ENCODE measurements at regions not wholly inside any gene's neighbourhood (a gene's known extent, or its start where the extent isn't known, plus 50 kb on each side); places are given as distances from the start of the nearest gene placed in this dataset.

GRCh38 chr15:98390946-98391530 is 257.3 kb upstream of the IGF1R start:
- no peaks in the 10 kb centered on the region for H3K79me2 ChIP-seq (ENCODE audit: insufficient read depth, low read length)
- H2AFZ ChIP-seq (ENCODE audit: low read depth, low read length, poor library complexity, severe bottlenecking): no peak overlapping the region
- no peak overlapping the region for H3K9ac ChIP-seq (ENCODE audit: low read length)
- no peaks in the 10 kb centered on the region for H4K20me1 ChIP-seq (ENCODE audit: insufficient read depth)
- no peaks in the 10 kb centered on the region for H3K36me3 ChIP-seq (ENCODE audit: control insufficient read depth in 1 of 2, insufficient read depth in 2 of 2, low read length in 2 of 2)
- ATAC-seq: no peak
- H3K27ac ChIP-seq (ENCODE audit: low read depth, low read length): no peak overlapping the region
- H3K27me3 ChIP-seq (ENCODE audit: insufficient read depth, low read length): peaks cover 37% of the 10 kb centered on the region; the same call in 1 of the 2 replicates
- intact Hi-C loops (cut with micrococcal nuclease): no loop called here
- no peak for DNase-seq (ENCODE audit: low read depth, low spot score)
- ChIA-PET POLR2A (no interaction called here), CTCF (no interaction called here), RAD21 (ENCODE audit: low non-redundant PET in 1 of 2, low total read pairs in 2 of 2, uncharacterized antibody in 2 of 2, unreplicated experiment in 2 of 2) (no interaction called here)
- no peaks in the 10 kb centered on the region for H3K9me3 ChIP-seq (ENCODE audit: control insufficient read depth in 1 of 2, insufficient read depth in 1 of 2, low read depth in 1 of 2, low read length in 2 of 2)
- no peaks in the 10 kb centered on the region for H3K4me1 ChIP-seq (ENCODE audit: control insufficient read depth in 1 of 2, insufficient read depth in 2 of 2, low read length in 2 of 2)
- H3K9me2 ChIP-seq (ENCODE audit: insufficient read depth): no peaks in the 10 kb centered on the region
- no TSS peak for BruUV-seq (replicated peaks)
- H3K4me3 ChIP-seq (replicated peaks in 1 of 2; ENCODE audit: low read depth in 1 of 2, low read length in 2 of 2): no peak overlapping the region
- TF ChIP-seq ATF3 (IDR thresholded peaks at IDR 0.05) (no peak), RAD21 (IDR thresholded peaks at IDR 0.05; ENCODE audit: low read depth) (no peak), ELF1 (IDR thresholded peaks at IDR 0.05; ENCODE audit: borderline replicate concordance, low read depth) (no peak), EGR1 (IDR thresholded peaks at IDR 0.05; ENCODE audit: low read depth) (no peak), ZNF274 (IDR thresholded peaks at IDR 0.05; ENCODE audit: low read depth, low read length) (no peak), SIN3A (IDR thresholded peaks at IDR 0.05; ENCODE audit: low read depth) (no peak), EZH2 (IDR thresholded peaks at IDR 0.05) (no peak), ZFX (IDR thresholded peaks at IDR 0.05) (no peak), YY1 (IDR thresholded peaks at IDR 0.05; ENCODE audit: extremely low read depth, insufficient replicate concordance, low read depth, low read length) (no peak), CTCF (IDR thresholded peaks at IDR 0.05 in 2 of 3, conservative IDR thresholded peaks at IDR 0.05 in 1 of 3; ENCODE audit: borderline replicate concordance in 1 of 3, insufficient read depth in 1 of 3, low read depth in 2 of 3, low read length in 2 of 3) (no peak), TCF7L2 (IDR thresholded peaks at IDR 0.05; ENCODE audit: borderline replicate concordance, extremely low read depth, insufficient read depth, insufficient read length) (no peak), SRF (IDR thresholded peaks at IDR 0.05; ENCODE audit: low read depth) (no peak)
- no peak overlapping the region for H3K4me2 ChIP-seq (ENCODE audit: low read length)
